ENCODE measurements at regions not wholly inside any gene's neighbourhood (a gene's known extent, or its start where the extent isn't known, plus 50 kb on each side); places are given as distances from the start of the nearest gene placed in this dataset.
A peak's percentile ranks its signal among the peaks of the same experiment; 100 is the strongest.

DNA sequence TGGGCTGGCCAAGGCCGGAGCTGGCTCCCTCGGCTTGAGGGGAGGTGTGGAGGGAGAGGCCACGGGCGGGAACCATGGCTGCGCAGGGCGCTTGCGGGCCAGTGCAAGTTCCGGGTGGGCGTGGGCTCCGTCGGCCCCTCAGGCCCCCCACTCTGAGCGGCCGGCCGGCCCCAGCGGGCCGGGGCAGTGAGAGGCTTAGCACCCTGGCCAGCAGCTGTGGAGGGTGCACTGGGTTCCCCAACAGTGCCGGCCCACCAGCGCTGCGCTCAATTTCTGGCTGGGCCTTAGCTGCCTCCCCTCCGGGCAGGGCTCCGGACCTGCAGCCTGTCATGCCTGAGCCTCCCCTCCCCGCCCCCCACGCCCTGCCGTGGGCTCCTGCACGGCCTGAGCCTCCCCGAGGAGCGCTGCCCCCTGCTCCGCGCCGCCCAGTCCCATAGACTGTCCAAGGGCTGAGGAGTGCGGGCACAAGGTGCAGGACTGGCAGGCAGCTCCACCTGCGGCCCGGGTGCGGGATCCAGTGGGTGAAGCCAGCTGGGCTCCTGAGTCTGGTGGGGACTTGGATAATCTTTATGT lies 184.2 kb downstream of the ATPSCKMT start:
- Histone ChIP-seq H3K36me3 (ENCODE audit: control insufficient read depth in 4 of 4, insufficient read depth in 4 of 4, low read length in 4 of 4) (no peaks in the 10 kb centered on the region), H3K4me1 (ENCODE audit: control insufficient read depth in 5 of 5, insufficient read depth in 5 of 5, low read length in 5 of 5) (peaks cover 0 to 6% (median 0%) of the 10 kb centered on the region in 5 donors), H3K4me3 (no peak overlapping the region), H3K27ac (ENCODE audit: low read depth in 1 of 2, low read length in 1 of 2) (no peak overlapping the region), H3K9ac (ENCODE audit: insufficient read depth in 1 of 2, low read length in 2 of 2) (no peak overlapping the region), H3K9me3 (ENCODE audit: control insufficient read depth in 4 of 4, insufficient read depth in 3 of 4, low read length in 3 of 4) (no peaks in the 10 kb centered on the region), H3K27me3 (ENCODE audit: control insufficient read depth in 3 of 3, insufficient read depth in 3 of 3, low read length in 2 of 3) (no peaks in the 10 kb centered on the region)
- TF ChIP-seq, protein P1, sequence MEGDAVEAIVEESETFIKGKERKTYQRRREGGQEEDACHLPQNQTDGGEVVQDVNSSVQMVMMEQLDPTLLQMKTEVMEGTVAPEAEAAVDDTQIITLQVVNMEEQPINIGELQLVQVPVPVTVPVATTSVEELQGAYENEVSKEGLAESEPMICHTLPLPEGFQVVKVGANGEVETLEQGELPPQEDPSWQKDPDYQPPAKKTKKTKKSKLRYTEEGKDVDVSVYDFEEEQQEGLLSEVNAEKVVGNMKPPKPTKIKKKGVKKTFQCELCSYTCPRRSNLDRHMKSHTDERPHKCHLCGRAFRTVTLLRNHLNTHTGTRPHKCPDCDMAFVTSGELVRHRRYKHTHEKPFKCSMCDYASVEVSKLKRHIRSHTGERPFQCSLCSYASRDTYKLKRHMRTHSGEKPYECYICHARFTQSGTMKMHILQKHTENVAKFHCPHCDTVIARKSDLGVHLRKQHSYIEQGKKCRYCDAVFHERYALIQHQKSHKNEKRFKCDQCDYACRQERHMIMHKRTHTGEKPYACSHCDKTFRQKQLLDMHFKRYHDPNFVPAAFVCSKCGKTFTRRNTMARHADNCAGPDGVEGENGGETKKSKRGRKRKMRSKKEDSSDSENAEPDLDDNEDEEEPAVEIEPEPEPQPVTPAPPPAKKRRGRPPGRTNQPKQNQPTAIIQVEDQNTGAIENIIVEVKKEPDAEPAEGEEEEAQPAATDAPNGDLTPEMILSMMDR (IDR thresholded peaks at IDR 0.05; ENCODE audit: control extremely low read depth, extremely low read depth) = no peak
- no peak for DNase-seq
- ATAC-seq (ENCODE audit: insufficient read depth, low FRiP score) = no peak
- WGBS, 2 donors = 95 to 96% methylated on average over 34 of the region's 34 CpGs

DNA sequence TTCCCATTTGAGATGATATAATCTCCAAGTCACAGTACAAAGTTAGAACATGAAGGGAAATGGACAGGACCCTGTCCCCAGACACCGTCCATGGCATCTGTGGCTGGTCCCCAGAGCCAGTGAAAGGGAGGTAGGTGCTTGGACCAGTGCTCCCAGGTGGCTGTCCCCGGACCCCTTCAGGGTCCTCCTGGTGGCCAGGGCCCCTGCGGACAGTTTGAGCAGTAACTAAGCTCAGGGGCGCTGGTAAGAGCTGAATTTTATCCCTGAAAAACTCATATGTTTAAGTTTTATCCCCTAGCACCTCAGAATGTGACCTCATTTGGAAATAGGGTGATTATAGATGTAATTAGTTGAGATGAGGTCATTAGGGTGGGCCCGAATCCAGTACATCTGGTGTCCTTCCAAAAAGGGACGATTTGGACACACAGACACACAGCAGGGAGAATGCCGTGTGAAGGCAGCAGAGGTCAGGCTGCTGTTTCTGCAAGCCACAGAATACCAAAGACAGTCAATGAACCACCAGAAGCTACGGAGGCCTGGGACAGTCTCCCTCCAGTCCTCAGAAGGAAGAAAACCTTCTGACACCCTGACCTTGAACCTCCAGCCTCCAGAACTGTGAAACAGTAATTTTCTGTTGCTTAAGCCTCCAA lies 185.0 kb downstream of the ATPSCKMT start:
- Histone ChIP-seq H3K4me3 (no peak overlapping the region), H3K9me3 (ENCODE audit: control insufficient read depth in 4 of 4, insufficient read depth in 3 of 4, low read length in 3 of 4) (no peaks in the 10 kb centered on the region), H3K4me1 (ENCODE audit: control insufficient read depth in 5 of 5, insufficient read depth in 5 of 5, low read length in 5 of 5) (peaks cover 0 to 6% (median 0%) of the 10 kb centered on the region in 5 donors), H3K36me3 (ENCODE audit: control insufficient read depth in 4 of 4, insufficient read depth in 4 of 4, low read length in 4 of 4) (no peaks in the 10 kb centered on the region), H3K27ac (ENCODE audit: low read depth in 1 of 2, low read length in 1 of 2) (no peak overlapping the region), H3K9ac (ENCODE audit: insufficient read depth in 1 of 2, low read length in 2 of 2) (no peak overlapping the region), H3K27me3 (ENCODE audit: control insufficient read depth in 3 of 3, insufficient read depth in 3 of 3, low read length in 2 of 3) (no peaks in the 10 kb centered on the region)
- ATAC-seq (ENCODE audit: insufficient read depth, low FRiP score) (no peak), DNase-seq (peak in 1 of 3 donors; percentile 16)
- TF ChIP-seq, protein P1 (IDR thresholded peaks at IDR 0.05; ENCODE audit: control extremely low read depth, extremely low read depth) = no peak
- WGBS, 2 donors = 76 to 85% methylated on average over 8 of the region's 8 CpGs

DNA sequence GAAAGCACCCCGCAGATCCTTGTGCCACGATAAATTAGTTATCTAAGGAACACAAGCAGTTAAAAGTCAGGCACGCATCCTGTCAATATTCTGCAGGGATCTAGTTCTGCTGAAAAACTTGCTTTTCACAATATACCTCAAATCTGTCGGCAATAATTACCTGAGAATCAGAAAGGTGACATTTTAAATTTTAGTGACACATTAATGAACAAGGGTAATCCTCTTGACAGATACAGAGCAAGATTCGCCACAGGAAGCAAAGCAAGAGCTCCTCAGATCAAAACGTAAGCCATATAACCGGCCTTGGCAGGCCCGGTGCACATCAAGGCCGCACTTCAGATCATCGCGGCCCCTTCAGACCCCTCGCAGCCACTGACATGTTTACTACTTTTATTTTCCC lies 185.7 kb downstream of the ATPSCKMT start:
- peak in 1 of 3 donors; percentile 10 for DNase-seq
- WGBS, 2 donors = 72 to 77% methylated on average over 12 of the region's 12 CpGs

More for the DNA sequence above, 185.7 kb downstream of the ATPSCKMT start:
- Histone ChIP-seq H3K4me1 (ENCODE audit: control insufficient read depth in 5 of 5, insufficient read depth in 5 of 5, low read length in 5 of 5) (peaks cover 0 to 6% (median 0%) of the 10 kb centered on the region in 5 donors), H3K9ac (ENCODE audit: insufficient read depth in 1 of 2, low read length in 2 of 2) (no peak overlapping the region), H3K9me3 (ENCODE audit: control insufficient read depth in 4 of 4, insufficient read depth in 3 of 4, low read length in 3 of 4) (no peaks in the 10 kb centered on the region), H3K27ac (ENCODE audit: low read depth in 1 of 2, low read length in 1 of 2) (no peak overlapping the region), H3K4me3 (no peak overlapping the region), H3K36me3 (ENCODE audit: control insufficient read depth in 4 of 4, insufficient read depth in 4 of 4, low read length in 4 of 4) (no peaks in the 10 kb centered on the region), H3K27me3 (ENCODE audit: control insufficient read depth in 3 of 3, insufficient read depth in 3 of 3, low read length in 2 of 3) (no peaks in the 10 kb centered on the region)
- no peak for ATAC-seq (ENCODE audit: insufficient read depth, low FRiP score)
- TF ChIP-seq, protein P1 (IDR thresholded peaks at IDR 0.05; ENCODE audit: control extremely low read depth, extremely low read depth) = no peak
